GM23338 (cell line): ENCODE measurements at regions not wholly inside any gene's neighbourhood (a gene's known extent, or its start where the extent isn't known, plus 50 kb on each side); places are given as distances from the start of the nearest gene placed in this dataset.
A peak's percentile ranks its signal among the peaks of the same experiment; 100 is the strongest.
"Not testable (repeated sequence)": the region's sequence is repeated elsewhere in the genome, so short reads cannot be mapped to it uniquely, and the experiment has no call there.

Experiments
- ATAC-seq: fragments of 200-7000 bp; cut with Tn5 transposase; 3 replicates; pipeline ENCODE4 v1.9.1; 2020
- DNase-seq: peaks from one replicate; pipeline ENCODE4 v3.0.0-alpha.2; 2015; ENCODE audit warnings: low spot score
- H2AFZ ChIP-seq: fragments of 200-600 bp; sonication (generic); 2 replicates; pipeline ENCODE4 v1.8.0; 2016; ENCODE audit warnings: antibody characterized with exemption, mild to moderate bottlenecking, moderate library complexity
- H3F3A ChIP-seq: fragments of 200-600 bp; sonication (generic); replicated peaks from 2 replicates; pipeline ENCODE4 v1.8.0; 2017; ENCODE audit warnings: antibody characterized with exemption, mixed run types, low read depth
- H3K27ac ChIP-seq: fragments of 200-600 bp; sonication (generic); 2 replicates; pipeline ENCODE4 v1.6.1; 2016; ENCODE audit warnings: low read depth
- H3K27me3 ChIP-seq: fragments of 200-600 bp; sonication (generic); 2 replicates; pipeline ENCODE4 v1.8.0; 2016; ENCODE audit warnings: mild to moderate bottlenecking, mixed run types, moderate library complexity; ENCODE audit not compliant: insufficient read depth
- H3K36me3 ChIP-seq: fragments of 200-600 bp; sonication (generic); 2 replicates; pipeline ENCODE4 v1.8.0; 2016; ENCODE audit warnings: mild to moderate bottlenecking; ENCODE audit not compliant: insufficient read depth
- H3K4me1 ChIP-seq: fragments of 200-600 bp; sonication (generic); 2 replicates; pipeline ENCODE4 v1.8.0; 2016; ENCODE audit warnings: mild to moderate bottlenecking, moderate library complexity; ENCODE audit not compliant: insufficient read depth
- H3K4me2 ChIP-seq: fragments of 200-600 bp; sonication (generic); 2 replicates; pipeline ENCODE4 v1.7.1; 2017; ENCODE audit warnings: mixed run types
- H3K4me3 ChIP-seq: fragments of 200-600 bp; sonication (generic); 2 replicates; pipeline ENCODE4 v1.6.1; 2016; ENCODE audit warnings: mixed run types
- H3K79me2 ChIP-seq: fragments of 200-600 bp; sonication (generic); replicated peaks from 2 replicates; pipeline ENCODE4 v1.8.0; 2017; ENCODE audit warnings: mild to moderate bottlenecking; ENCODE audit not compliant: insufficient read depth
- H3K9me2 ChIP-seq: fragments of 200-600 bp; sonication (generic); 2 replicates; pipeline ENCODE4 v1.8.0; 2017; ENCODE audit not compliant: insufficient read depth
- H4K20me1 ChIP-seq: fragments of 200-600 bp; sonication (generic); replicated peaks from 2 replicates; pipeline ENCODE4 v1.8.0; 2017; ENCODE audit warnings: mild to moderate bottlenecking; ENCODE audit not compliant: insufficient read depth
- H3K27ac Mint-ChIP-seq: 2 replicates; pipeline ENCODE4 v1.8.0; 2020; ENCODE audit warnings: inconsistent platforms, mild to moderate bottlenecking, moderate library complexity, mixed read lengths
- H3K27me3 Mint-ChIP-seq: 3 replicates; pipeline ENCODE4 v1.8.0; 2022; ENCODE audit warnings: low read depth, mild to moderate bottlenecking, moderate library complexity, mixed read lengths, inconsistent platforms; ENCODE audit not compliant: insufficient read depth, poor library complexity
- H3K36me3 Mint-ChIP-seq: 3 replicates; pipeline ENCODE4 v1.8.0; 2021; ENCODE audit warnings: low read depth, mild to moderate bottlenecking, inconsistent platforms, moderate library complexity, mixed read lengths
- H3K4me1 Mint-ChIP-seq: 3 replicates; pipeline ENCODE4 v1.8.0; 2020; ENCODE audit warnings: mild to moderate bottlenecking, inconsistent platforms, mixed read lengths
- H3K4me3 Mint-ChIP-seq: 3 replicates; pipeline ENCODE4 v1.8.0; 2021; ENCODE audit warnings: moderate library complexity, mild to moderate bottlenecking, inconsistent platforms, mixed read lengths
- H3K9me3 Mint-ChIP-seq: 3 replicates; pipeline ENCODE4 v1.8.0; 2020; ENCODE audit warnings: moderate library complexity, mild to moderate bottlenecking, inconsistent platforms, mixed read lengths
- EZH2 ChIP-seq: fragments of 200-600 bp; sonication (generic); IDR thresholded peaks from one replicate; pipeline ENCODE4 v1.8.0; 2017; ENCODE audit warnings: antibody characterized with exemption, mild to moderate bottlenecking, low read depth; ENCODE audit not compliant: unreplicated experiment
- ZNF114 ChIP-seq: fragments of 250-450 bp; sonication (Bioruptor Pico); IDR thresholded peaks from 2 replicates; pipeline ENCODE4 v1.5.0; 2020; ENCODE audit warnings: mild to moderate bottlenecking, moderate library complexity
- TF ChIP-seq, protein P1 (sequence below): fragments of 250-450 bp; sonication (Bioruptor Pico); IDR thresholded peaks from 2 replicates; pipeline ENCODE4 v1.5.0; 2020; ENCODE audit warnings: mild to moderate bottlenecking, moderate library complexity

DNA sequence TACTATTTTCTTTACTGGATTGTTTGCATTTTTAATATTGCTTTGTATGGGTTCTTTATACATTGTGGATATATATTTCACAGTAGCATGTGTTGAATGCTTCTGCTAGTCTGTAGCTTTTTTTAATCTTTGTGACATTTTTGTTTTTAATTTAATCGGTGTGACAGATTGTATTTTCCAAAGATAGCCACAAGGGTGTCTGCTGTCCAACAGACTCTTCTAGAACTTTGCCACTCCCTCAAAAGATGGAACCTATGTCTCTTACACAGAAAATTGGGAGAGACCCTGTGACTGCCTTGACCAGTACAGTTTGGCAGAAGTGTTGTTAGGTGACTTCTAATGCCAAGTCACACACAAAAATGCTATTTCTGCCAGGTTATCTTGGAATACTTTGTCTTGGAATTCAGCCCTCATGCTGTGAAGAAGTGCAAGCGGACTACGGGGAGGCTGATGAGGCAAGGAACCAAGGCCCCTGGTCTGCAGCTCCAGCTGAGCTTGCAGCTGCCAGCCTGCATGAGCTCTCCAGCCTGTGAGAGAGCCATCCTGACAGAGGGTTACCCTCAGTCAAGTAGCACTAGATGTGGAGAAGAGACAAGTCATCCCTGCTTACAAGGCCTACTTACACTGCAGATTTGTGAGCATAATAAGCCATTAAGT is 110.8 kb downstream of the TDRD15 start:
- no peaks in the 10 kb centered on the region for H4K20me1 ChIP-seq
- no peaks in the 10 kb centered on the region for H3K79me2 ChIP-seq
- ATAC-seq (no peak), DNase-seq (peak; percentile 9)
- H3K4me2 ChIP-seq: no peak overlapping the region
- H3K4me3 ChIP-seq: no peak overlapping the region
- Mint-ChIP-seq H3K4me3 (no peak overlapping the region), H3K4me1 (no peaks in the 10 kb centered on the region), H3K27ac (no peak overlapping the region), H3K27me3 (no peaks in the 10 kb centered on the region), H3K9me3 (peaks cover under 1% of the 10 kb centered on the region; the same call in 1 of the 3 replicates), H3K36me3 (no peaks in the 10 kb centered on the region)
- H3K36me3 ChIP-seq: no peaks in the 10 kb centered on the region
- TF ChIP-seq ZNF114: no peak
- TF ChIP-seq, protein P1, sequence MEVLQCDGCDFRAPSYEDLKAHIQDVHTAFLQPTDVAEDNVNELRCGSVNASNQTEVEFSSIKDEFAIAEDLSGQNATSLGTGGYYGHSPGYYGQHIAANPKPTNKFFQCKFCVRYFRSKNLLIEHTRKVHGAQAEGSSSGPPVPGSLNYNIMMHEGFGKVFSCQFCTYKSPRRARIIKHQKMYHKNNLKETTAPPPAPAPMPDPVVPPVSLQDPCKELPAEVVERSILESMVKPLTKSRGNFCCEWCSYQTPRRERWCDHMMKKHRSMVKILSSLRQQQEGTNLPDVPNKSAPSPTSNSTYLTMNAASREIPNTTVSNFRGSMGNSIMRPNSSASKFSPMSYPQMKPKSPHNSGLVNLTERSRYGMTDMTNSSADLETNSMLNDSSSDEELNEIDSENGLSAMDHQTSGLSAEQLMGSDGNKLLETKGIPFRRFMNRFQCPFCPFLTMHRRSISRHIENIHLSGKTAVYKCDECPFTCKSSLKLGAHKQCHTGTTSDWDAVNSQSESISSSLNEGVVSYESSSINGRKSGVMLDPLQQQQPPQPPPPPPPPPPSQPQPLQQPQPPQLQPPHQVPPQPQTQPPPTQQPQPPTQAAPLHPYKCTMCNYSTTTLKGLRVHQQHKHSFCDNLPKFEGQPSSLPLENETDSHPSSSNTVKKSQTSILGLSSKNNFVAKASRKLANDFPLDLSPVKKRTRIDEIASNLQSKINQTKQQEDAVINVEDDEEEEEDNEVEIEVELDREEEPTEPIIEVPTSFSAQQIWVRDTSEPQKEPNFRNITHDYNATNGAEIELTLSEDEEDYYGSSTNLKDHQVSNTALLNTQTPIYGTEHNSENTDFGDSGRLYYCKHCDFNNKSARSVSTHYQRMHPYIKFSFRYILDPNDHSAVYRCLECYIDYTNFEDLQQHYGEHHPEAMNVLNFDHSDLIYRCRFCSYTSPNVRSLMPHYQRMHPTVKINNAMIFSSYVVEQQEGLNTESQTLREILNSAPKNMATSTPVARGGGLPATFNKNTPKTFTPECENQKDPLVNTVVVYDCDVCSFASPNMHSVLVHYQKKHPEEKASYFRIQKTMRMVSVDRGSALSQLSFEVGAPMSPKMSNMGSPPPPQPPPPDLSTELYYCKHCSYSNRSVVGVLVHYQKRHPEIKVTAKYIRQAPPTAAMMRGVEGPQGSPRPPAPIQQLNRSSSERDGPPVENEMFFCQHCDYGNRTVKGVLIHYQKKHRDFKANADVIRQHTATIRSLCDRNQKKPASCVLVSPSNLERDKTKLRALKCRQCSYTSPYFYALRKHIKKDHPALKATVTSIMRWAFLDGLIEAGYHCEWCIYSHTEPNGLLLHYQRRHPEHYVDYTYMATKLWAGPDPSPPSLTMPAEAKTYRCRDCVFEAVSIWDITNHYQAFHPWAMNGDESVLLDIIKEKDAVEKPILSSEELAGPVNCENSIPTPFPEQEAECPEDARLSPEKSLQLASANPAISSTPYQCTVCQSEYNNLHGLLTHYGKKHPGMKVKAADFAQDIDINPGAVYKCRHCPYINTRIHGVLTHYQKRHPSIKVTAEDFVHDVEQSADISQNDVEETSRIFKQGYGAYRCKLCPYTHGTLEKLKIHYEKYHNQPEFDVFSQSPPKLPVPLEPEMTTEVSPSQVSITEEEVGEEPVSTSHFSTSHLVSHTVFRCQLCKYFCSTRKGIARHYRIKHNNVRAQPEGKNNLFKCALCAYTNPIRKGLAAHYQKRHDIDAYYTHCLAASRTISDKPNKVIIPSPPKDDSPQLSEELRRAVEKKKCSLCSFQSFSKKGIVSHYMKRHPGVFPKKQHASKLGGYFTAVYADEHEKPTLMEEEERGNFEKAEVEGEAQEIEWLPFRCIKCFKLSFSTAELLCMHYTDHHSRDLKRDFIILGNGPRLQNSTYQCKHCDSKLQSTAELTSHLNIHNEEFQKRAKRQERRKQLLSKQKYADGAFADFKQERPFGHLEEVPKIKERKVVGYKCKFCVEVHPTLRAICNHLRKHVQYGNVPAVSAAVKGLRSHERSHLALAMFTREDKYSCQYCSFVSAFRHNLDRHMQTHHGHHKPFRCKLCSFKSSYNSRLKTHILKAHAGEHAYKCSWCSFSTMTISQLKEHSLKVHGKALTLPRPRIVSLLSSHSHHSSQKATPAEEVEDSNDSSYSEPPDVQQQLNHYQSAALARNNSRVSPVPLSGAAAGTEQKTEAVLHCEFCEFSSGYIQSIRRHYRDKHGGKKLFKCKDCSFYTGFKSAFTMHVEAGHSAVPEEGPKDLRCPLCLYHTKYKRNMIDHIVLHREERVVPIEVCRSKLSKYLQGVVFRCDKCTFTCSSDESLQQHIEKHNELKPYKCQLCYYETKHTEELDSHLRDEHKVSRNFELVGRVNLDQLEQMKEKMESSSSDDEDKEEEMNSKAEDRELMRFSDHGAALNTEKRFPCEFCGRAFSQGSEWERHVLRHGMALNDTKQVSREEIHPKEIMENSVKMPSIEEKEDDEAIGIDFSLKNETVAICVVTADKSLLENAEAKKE (CRISPR knock-in tag): no peak
- no peak for TF ChIP-seq EZH2
- H3F3A ChIP-seq: no peaks in the 10 kb centered on the region
- no peaks in the 10 kb centered on the region for H3K27me3 ChIP-seq
- no peaks in the 10 kb centered on the region for H3K4me1 ChIP-seq
- H2AFZ ChIP-seq: no peak overlapping the region
- H3K9me2 ChIP-seq: no peaks in the 10 kb centered on the region
- no peak overlapping the region for H3K27ac ChIP-seq

DNA sequence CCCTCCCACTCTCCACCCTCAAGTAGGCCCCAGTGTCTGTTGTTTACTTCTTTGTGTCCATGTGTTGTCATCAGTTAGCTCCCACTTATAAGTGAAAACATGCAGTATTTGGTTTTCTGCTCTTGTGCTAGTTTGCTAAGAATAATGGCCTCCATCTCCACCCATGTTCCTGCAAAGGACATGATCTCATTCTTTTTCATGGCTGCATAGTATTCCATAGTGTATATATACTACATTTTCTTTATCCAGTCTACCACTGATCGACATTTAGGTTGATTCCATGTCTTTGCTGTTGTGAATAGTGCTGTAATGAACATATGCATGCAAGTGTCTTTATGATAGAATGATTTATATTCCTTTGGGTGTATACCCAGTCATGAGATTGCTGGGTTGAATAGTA is 116.0 kb downstream of the TDRD15 start:
- H3K4me1 Mint-ChIP-seq, H3K4me1 ChIP-seq, H3K36me3 ChIP-seq, H3K36me3 Mint-ChIP-seq, H3K27me3 ChIP-seq, H3K4me3 ChIP-seq, H3K4me3 Mint-ChIP-seq, H3K27ac ChIP-seq, H4K20me1 ChIP-seq, ATAC-seq, DNase-seq, H3F3A ChIP-seq, H3K79me2 ChIP-seq, H3K9me2 ChIP-seq, H3K27me3 Mint-ChIP-seq, H2AFZ ChIP-seq, H3K4me2 ChIP-seq, H3K27ac Mint-ChIP-seq: not testable (repeated sequence)
- peaks cover 11% of the 10 kb centered on the region for H3K9me3 Mint-ChIP-seq
